Stomach (tissue), 4 donors: ENCODE measurements at regions not wholly inside any gene's neighbourhood (a gene's known extent, or its start where the extent isn't known, plus 50 kb on each side); places are given as distances from the start of the nearest gene placed in this dataset.

Source experiments
- CTCF ChIP-seq, 7 experiments: fragments of 450-650 bp in 4 of 7; fragments of 200-600 bp in 3 of 7; sonication (generic) in 3 of 7; IDR thresholded peaks; one replicate each; pipeline ENCODE4 v1.5.1; 2016 to 2019; ENCODE audit warnings: antibody characterized with exemption in 7 of 7, control low read depth in 2 of 7, mild to moderate bottlenecking in 1 of 7
- POLR2A ChIP-seq, 4 donors: fragments of 450-650 bp; IDR thresholded peaks; one replicate each; pipeline ENCODE4 v1.6.1; 2016; ENCODE audit warnings: antibody characterized with exemption in 4 of 4, control low read depth in 2 of 4, mild to moderate bottlenecking in 1 of 4, moderate library complexity in 1 of 4

DNA sequence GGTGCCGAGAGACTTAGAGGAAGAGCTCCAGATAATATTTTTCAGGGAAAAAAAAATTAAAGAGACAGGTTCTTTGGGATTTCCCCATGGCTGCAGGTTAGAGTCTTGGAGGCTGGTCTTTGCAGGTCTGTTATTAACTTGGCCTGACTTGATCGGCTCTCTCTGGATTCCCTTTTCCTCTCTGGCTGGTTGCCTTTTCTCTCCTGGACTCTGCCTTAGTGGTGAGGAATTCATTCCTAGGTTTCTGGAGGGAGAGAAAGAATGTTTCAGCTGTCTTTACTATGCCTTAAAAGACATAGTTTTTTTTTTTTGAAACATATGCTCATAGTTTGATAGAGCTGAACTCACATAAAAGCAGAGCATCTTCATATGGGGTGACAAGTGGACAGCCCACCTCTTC, 336.3 kb downstream of the BMP4 start:
- TF ChIP-seq CTCF (IDR thresholded peaks at IDR 0.05) (no peak), POLR2A (IDR thresholded peaks at IDR 0.05) (no peak)
